SK-N-MC (cell line): ENCODE measurements at regions not wholly inside any gene's neighbourhood (a gene's known extent, or its start where the extent isn't known, plus 50 kb on each side); places are given as distances from the start of the nearest gene placed in this dataset.

ENCODE experiments used
- EZH2 ChIP-seq: fragments of 200-600 bp; sonication (generic); IDR thresholded peaks from one replicate; pipeline ENCODE4 v1.6.1; 2017; ENCODE audit warnings: antibody characterized with exemption
- FOXP2 ChIP-seq: optimal IDR thresholded peaks from 2 replicates; pipeline ENCODE3; 2011; ENCODE audit warnings: mild to moderate bottlenecking, moderate library complexity; ENCODE audit not compliant: insufficient read depth; ENCODE audit errors: extremely low read length, control extremely low read depth
- POLR2AphosphoS5 ChIP-seq: IDR thresholded peaks from 2 replicates; pipeline ENCODE4 v1.6.1; 2012; ENCODE audit warnings: mild to moderate bottlenecking, low read depth, low read length, borderline replicate concordance

- TF ChIP-seq POLR2AphosphoS5, result no peak
- no peak for TF ChIP-seq FOXP2
- no peak for TF ChIP-seq EZH2
Observed at GRCh38 chr15:77712438-77712837, 79.7 kb upstream of the LINGO1 start.
